Posterior cingulate gyrus (tissue), 11 donors: ENCODE measurements at regions not wholly inside any gene's neighbourhood (a gene's known extent, or its start where the extent isn't known, plus 50 kb on each side); places are given as distances from the start of the nearest gene placed in this dataset.
"Not testable (repeated sequence)": the region's sequence is repeated elsewhere in the genome, so short reads cannot be mapped to it uniquely, and the experiment has no call there.

Experiments
- DNase-seq, 10 donors: peaks; one replicate each; pipeline versions ENCODE4 v3.0.0 to v3.0.0-alpha.2; 2020 to 2021; ENCODE audit warnings: mixed read lengths in 3 of 10
- intact Hi-C: fragments of 100-400 bp; cut with DNase I; formaldehyde crosslinking; loops from one replicate; pipeline ENCODE4 v1.15.1; 2023

DNA sequence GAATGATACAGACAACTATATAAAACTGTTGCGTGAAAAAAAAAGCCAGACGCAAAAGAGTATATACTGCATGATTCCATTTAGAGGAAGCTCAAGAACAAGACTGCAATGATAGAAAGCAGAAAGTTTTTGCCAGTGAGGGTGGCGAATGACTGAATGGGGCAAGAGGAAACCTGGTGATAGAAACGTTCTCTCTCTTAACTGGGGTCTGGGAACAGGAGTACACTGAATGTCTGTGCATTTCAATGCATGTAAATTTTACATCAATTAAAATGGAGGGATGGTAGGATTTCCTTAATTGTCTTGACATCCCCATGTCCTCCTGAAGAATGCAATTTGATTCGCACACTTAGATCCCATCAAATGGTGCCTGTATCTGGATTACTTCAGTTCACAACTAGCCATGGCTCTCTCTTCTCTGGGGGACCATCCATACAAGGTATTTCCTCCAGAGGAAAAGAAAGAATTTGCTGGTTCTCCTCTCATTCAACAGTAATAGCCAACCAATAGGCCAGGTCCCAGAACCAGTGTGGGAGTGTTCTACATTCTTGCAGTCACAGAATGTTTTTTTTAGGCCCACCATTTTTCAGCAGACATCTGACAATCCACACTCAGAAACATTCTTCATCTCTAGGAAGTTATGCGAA is 221.0 kb upstream of the KLF14 start:
- intact Hi-C loops, result no loop called here
- DNase-seq, result no peak

DNA sequence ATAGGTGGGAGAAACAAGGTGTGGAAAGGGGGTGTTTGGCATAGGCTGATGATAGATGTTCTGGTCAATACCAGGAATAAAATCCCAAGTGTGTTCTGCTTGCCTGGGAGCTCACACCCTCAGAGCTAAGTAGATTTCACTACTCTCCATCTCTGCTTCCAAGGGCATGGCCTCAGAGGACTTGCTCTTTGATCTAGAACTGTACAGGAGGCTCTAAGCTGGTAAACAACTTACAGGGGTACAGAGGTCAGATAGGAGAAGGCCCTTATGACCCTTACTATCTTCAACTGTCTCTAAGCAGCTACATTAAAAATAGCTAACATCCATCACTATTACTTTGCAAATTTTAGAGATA is 221.5 kb upstream of the KLF14 start:
- intact Hi-C loops, result no loop called here
- no peak for DNase-seq

- intact Hi-C loops, result no loop called here
- DNase-seq, result no peak
Measured at GRCh38 chr7:130956417-130957136, 222.6 kb upstream of the KLF14 start.

GRCh38 chr7:130957137-130957513 is 223.1 kb upstream of the KLF14 start:
- intact Hi-C loops, result no loop called here
- no peak for DNase-seq

- DNase-seq, intact Hi-C loops: not testable (repeated sequence)
Measured at GRCh38 chr7:130957722-130958435, 223.9 kb upstream of the KLF14 start.

DNA sequence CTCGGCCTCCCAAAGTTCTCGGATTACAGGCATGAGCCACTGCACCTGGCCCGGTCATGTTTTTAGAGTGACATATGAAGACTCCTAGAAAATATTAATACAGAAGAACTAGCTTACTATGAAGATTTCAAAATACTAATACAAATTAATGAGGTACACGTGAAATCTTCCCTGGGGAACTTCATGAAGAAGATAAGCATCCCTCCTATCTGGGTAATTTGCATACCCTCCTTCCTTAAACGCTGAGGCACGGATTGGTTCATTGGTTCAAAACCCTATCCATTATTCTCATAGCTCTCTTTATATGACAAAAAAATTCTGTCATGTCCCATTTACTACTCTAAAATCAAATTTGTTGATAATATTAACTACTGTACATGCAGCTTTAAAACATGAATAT is 224.8 kb upstream of the KLF14 start:
- DNase-seq, result no peak
- intact Hi-C loops, result no loop called here

DNA sequence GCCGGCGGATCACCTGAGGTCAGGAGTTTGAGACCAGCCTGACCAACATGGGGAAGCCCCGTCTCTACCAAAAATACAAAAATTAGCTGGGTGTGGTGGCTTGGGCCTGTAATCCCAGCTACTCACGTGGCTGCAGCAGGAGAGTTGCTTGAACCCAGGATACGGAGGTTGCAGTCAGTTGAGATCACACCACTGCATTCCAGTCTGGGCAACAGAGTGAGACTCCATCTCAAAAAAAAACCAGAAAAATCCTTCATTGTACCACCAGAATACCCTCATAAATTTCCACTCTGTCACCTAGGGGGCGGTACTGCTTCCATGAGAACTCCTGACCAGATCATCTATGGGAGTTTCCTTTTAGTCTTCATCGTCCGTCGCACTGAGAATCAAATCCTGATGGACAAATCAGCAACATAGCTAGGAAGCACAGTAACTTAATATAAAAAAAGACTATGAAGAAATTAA is 225.8 kb upstream of the KLF14 start:
- intact Hi-C loops, result no loop called here
- DNase-seq, result no peak

DNA sequence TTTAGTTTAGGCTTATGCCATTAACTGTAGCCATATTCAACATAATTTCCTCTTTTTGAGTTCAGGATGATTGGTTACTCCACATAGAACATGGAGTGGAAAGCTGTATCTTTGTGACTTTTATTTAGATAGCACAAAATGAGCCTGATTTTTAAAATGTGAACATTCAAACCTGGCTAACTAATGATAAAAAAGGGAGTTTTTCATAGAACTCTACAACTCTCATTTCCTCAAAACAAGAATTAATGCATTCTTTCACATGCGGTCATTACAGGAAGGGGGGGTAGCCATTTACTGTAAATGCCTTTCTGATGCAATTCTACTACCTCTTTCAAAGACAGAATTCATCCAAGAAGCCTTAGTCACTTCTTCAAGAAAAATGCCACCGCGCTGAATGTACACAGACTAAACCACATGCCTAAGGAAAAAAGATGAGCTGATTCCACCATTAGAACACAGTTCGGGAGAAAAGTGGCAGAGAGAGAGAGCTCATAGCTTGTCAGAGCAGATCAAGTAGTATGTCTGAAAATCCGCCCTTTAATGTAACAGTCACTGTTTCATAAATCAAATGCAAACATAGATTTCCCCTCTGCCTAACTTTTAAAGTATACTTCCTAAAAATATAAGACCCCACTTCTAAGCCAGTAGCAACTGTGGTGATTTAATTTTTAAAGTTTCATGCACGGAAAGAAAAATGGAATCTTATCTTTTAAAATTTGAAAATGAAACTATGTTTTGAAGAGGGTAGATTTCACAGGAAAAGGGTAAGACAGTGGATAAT is 226.4 kb upstream of the KLF14 start:
- intact Hi-C loops, result no loop called here
- no peak for DNase-seq

- intact Hi-C loops, result no loop called here
- DNase-seq, result no peak
Measured at GRCh38 chr7:130961128-130961601, 227.2 kb upstream of the KLF14 start.

DNA sequence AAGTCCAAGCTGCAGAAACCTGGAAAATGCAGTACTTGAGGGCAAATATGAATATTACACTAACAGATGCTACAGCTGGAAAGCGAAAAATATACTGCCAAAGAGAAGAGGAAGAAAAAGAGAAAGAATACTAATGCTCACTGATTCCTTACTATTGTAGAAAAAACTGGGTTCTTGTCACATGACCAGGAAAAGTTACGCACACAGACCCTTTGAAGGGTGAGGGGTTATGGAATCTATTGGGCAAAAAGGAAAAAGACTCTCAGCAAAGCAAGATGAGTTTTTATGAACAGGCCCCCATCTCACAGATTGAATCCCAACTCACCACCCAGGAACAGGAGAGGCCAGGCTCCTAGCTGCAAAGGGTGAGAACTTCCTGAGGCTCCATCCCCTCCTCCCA is 228.1 kb upstream of the KLF14 start:
- intact Hi-C loops, result no loop called here
- DNase-seq, result no peak

DNA sequence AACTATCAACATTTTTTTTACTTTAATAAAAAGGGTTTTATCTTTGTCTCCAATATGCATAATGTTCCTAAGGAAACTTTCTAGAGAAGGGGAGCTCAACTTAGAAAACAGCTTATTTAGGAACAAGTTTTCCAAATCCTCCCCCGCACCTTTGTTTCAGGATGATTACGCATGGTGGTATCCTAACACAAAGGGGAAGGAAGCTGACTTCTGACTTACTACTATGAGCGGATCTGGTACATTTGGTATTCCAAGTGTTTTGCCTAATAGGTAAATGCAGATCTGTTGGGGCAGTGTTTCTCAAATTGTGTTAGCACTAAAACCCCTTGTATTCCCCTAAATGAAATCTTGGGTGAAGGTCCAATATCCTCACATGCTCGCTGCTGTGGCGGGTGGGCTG is 229.3 kb upstream of the KLF14 start:
- intact Hi-C loops, result no loop called here

DNA sequence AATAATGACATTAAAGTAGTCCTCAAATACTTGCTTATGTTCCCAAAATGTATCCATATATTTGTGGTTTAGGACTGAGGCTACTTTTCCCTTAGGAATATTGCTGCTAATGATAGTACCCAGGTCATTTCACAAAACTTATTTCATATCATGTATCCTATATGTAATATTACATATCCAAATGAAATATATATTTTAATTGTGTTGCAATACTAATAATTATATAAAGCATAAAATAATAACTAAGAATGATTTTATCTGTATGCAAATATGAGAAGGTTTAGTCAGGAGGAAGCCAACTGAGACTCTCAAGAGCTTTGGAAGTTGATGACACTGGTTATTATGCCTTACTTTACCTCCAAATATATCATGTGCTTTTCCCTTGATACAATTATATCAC is 231.5 kb upstream of the KLF14 start:
- intact Hi-C loops, result no loop called here
- no peak for DNase-seq

More for the DNA sequence above, 229.3 kb upstream of the KLF14 start:
- no peak for DNase-seq

DNA sequence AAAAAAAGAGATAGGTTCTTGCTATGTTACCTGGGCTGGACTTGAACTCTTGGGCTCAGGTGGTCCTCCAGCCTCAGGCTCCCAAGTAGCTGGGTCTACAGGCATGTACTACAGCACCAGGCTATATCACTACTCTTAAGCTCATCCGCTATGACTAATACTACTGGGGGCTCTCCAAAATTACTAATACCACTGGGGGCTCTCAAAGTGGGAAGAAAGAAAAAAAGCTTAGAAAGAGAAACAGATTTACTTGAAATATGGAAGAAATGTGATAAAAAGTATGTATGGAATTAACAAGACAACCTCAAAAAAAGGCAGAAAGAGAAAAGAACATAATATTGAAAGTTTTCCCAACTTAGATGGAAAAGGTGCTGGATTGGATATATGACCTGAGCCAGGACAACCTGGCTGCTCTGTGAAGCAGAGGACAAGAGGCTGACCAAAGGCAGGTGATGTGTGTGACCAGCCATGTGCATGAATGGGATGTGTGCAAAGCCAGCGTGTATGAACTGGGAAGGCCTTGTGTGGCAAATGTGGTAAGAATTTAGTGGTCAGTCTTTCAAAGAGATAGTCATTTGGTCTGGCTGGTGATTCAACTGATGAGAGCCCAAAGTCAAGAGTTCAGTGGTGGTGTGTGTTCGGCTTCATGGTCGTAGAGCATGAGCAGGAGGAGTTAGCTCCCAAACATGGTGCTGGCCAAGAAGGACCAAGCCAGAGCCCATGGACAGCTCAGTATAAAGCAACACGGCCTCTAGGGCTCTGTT is 232.4 kb upstream of the KLF14 start:
- intact Hi-C loops, result no loop called here
- no peak for DNase-seq

GRCh38 chr7:130970196-130970595 is 236.2 kb upstream of the KLF14 start:
- DNase-seq, result no peak
- intact Hi-C loops, result no loop called here

DNA sequence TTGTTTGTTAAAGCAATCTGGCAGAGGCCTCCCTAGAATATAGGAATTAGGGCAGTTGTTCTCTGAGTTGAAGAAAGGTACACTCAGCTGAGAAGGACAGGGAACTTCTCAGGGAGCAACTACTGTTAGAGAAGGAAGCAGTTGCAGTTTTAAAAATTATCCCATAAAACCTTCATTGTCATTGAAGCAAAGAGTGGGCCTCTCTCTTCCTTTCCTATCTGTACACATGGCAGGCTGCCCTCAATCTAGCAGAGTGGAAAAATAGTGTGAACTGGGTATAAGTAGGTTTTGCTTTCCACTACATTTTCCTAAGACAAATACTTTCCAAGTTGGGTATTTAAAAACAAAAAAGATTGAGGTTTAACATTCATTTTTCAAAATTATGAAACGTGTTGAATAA is 236.7 kb upstream of the KLF14 start:
- intact Hi-C loops, result no loop called here
- DNase-seq, result no peak

GRCh38 chr7:130971297-130971696 is 237.3 kb upstream of the KLF14 start:
- no peak for DNase-seq
- intact Hi-C loops, result no loop called here

GRCh38 chr7:130972201-130972600 is 238.2 kb upstream of the KLF14 start:
- DNase-seq, result no peak
- intact Hi-C loops, result no loop called here

GRCh38 chr7:130973637-130974036 is 239.6 kb upstream of the KLF14 start:
- intact Hi-C loops, result no loop called here

GRCh38 chr7:130974169-130974568 is 240.2 kb upstream of the KLF14 start:
- DNase-seq, result no peak
- intact Hi-C loops, result no loop called here

More at GRCh38 chr7:130973637-130974036, 239.6 kb upstream of the KLF14 start:
- DNase-seq, result no peak

GRCh38 chr7:130974794-130975193 is 240.8 kb upstream of the KLF14 start:
- intact Hi-C loops, result no loop called here
- DNase-seq, result no peak
